Epithelial cell of proximal tubule (primary cell): ENCODE measurements at regions not wholly inside any gene's neighbourhood (a gene's known extent, or its start where the extent isn't known, plus 50 kb on each side); places are given as distances from the start of the nearest gene placed in this dataset.

Experiments
- DNase-seq: peaks from one replicate; pipeline ENCODE4 v3.0.0-alpha.2; 2011; ENCODE audit warnings: low read depth
- H3K4me3 ChIP-seq: 2 replicates; pipeline ENCODE4 v1.5.1; 2011; ENCODE audit warnings: low read depth, mild to moderate bottlenecking, low read length
- CTCF ChIP-seq: conservative IDR thresholded peaks from 2 replicates; pipeline ENCODE4 v1.5.1; 2012; ENCODE audit warnings: low read depth, mild to moderate bottlenecking, low read length

DNA sequence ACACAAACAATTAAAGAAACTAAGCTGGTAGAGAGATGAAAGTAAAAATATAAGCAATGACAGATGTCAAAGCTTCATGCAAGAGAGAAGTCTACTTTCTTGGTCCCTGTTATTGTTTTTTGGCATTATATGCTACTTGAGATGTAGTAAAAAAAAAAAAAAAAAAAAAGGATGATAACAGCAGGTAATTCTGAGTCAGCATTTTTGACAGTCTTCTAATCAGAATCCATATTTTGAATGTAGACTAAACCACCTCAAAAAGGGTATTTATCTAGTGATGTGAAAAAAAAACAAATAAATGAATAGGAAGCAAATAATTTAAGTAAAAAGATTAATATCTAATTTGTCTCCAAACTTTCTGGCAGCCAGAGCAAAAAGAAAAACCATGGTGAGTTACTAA is 422.2 kb upstream of the CPEB2 start:
- no peak for DNase-seq
- H3K4me3 ChIP-seq = no peak overlapping the region
- no peak for TF ChIP-seq CTCF

DNA sequence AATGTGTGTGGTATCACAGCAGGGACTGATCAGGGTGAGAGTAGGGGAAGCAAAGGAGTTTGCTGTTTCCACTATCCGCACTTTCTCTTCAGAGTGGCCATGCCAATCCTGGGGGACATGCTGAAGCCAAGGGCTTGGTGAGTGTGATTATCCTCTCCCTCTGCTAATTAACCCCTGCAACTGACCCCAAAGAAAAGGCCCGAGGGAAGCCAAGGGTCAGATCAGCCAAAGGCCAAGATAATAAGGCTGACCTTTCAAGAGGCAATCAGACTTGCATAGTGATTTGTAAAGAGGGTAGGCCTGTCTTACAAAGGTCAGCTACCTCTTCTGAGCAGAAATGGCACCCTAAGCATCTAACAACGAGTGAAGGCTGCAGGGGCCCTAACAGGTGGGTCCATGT is 420.5 kb upstream of the CPEB2 start:
- no peak for DNase-seq
- H3K4me3 ChIP-seq = no peak overlapping the region
- TF ChIP-seq CTCF = no peak

DNA sequence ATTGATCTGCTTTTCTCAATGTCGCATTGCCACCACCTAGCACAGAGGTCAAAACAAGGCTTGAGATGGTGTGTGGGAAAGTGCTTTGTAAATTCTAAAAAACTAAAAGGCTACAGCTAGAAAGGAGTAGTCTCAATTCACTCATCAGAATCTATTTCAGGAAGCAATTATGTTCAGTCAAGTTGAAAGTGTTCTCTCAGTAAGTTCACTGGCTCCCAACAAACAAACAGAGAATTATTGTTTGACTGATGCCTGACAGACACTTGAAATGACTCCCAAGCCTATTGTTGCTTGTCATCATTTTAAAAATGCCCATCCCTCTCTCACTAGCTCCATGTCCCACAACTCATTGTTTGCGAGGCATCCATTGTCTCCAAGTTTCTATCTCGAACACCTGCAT is 419.6 kb upstream of the CPEB2 start:
- DNase-seq = no peak
- H3K4me3 ChIP-seq = no peak overlapping the region
- no peak for TF ChIP-seq CTCF

DNA sequence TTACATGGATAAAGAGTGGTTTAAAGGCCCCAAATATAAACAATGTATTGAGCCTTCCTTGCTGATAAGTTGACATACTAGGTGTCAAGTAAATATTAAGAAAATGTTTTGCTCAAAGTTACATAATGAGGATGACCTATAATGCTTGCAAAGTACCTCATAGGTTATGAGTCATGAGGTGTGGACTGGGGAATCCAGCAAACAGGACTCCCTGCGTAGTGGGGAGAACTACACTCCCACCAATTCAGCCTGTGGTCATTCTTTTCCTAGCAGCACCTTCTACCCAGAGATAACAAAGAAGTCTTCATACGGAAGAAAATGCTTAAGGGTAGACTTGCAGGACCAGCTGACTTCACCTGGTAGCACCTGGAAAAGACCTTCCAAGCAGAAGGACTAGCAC is 418.9 kb upstream of the CPEB2 start:
- DNase-seq = no peak
- TF ChIP-seq CTCF = no peak
- no peak overlapping the region for H3K4me3 ChIP-seq

DNA sequence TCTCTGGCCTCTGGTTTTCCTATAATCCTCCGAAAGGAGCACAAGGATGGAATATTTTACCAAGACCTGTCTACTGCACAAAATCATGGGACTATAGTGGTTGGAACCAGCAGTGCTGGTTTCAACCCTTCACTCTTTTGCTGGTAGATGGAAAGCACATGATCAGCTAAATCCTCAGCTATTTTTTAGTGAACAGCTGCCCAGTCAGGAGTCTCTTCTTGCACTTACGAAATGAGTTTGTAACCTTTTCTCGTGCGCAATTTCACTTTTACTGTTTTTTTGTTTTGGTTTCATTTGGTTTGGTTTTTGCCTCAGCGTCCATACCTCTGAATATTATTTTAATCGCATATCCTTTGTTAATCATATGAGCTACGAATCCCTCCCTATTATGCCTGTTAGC is 418.5 kb upstream of the CPEB2 start:
- no peak for TF ChIP-seq CTCF
- no peak overlapping the region for H3K4me3 ChIP-seq
- no peak for DNase-seq

GRCh38 chr4:14592950-14593349 is 409.3 kb upstream of the CPEB2 start:
- TF ChIP-seq CTCF = no peak
- no peak overlapping the region for H3K4me3 ChIP-seq
- no peak for DNase-seq

DNA sequence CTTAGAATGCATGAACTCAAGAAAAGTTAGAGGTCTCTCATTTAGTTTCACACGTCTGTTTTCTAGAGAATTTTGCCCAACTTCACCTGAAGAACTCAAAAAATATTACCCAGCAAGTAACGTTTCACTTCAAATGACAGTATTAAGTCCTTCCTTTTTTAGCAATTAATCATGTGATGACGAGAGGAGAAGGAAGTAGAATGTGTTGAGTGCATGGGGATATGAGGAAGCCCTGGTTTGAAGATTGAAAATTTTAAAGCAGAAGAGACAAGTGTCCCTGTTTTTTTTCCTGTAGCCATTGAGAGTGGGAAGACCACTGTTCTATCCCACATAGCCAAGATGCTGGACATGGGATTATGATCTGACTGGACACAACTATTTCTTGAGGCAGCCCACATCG is 406.3 kb upstream of the CPEB2 start:
- no peak for TF ChIP-seq CTCF
- DNase-seq = no peak
- H3K4me3 ChIP-seq = no peak overlapping the region
